ENCODE measurements at regions not wholly inside any gene's neighbourhood (a gene's known extent, or its start where the extent isn't known, plus 50 kb on each side); places are given as distances from the start of the nearest gene placed in this dataset.

DNA sequence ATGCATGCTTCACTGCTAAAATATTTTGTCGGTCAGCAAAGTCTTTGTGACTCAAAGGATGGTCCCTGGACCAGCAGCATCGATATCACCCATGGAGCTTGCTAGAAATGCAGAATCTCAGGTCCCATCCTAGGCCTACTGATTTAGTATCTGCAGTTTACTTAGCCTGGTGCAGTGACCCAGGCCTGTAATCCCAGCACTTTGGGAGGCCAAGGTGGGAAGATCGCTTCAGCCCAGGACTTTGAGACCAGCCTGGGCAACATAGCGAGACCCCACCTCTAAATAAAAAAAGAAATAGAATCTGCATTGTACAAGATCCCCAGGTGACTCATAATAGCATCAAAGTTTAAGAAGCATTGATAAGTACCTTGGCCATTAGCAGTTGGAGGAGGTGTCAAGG, 248.7 kb downstream of the CD83 start:
- Histone ChIP-seq H3K27me3 (no peaks in the 10 kb centered on the region), H2AFZ (no peak overlapping the region), H3K27ac (no peak overlapping the region), H3K4me3 (no peak overlapping the region), H3K4me2 (no peak overlapping the region), H4K20me1 (ENCODE audit: insufficient read depth, poor library complexity, severe bottlenecking) (no peaks in the 10 kb centered on the region), H3K9me3 (ENCODE audit: low read depth) (no peaks in the 10 kb centered on the region), H3K36me3 (replicated peaks; ENCODE audit: insufficient read depth, low read depth) (no peaks in the 10 kb centered on the region), H3K9me2 (replicated peaks; ENCODE audit: insufficient read depth) (no peaks in the 10 kb centered on the region), H3K79me2 (no peaks in the 10 kb centered on the region), H3K4me1 (ENCODE audit: insufficient read depth) (no peaks in the 10 kb centered on the region)
- no peak for TF ChIP-seq EZH2phosphoT487 (IDR thresholded peaks at IDR 0.05; ENCODE audit: low read depth, severe bottlenecking, unreplicated experiment)
- TF ChIP-seq, protein P1, sequence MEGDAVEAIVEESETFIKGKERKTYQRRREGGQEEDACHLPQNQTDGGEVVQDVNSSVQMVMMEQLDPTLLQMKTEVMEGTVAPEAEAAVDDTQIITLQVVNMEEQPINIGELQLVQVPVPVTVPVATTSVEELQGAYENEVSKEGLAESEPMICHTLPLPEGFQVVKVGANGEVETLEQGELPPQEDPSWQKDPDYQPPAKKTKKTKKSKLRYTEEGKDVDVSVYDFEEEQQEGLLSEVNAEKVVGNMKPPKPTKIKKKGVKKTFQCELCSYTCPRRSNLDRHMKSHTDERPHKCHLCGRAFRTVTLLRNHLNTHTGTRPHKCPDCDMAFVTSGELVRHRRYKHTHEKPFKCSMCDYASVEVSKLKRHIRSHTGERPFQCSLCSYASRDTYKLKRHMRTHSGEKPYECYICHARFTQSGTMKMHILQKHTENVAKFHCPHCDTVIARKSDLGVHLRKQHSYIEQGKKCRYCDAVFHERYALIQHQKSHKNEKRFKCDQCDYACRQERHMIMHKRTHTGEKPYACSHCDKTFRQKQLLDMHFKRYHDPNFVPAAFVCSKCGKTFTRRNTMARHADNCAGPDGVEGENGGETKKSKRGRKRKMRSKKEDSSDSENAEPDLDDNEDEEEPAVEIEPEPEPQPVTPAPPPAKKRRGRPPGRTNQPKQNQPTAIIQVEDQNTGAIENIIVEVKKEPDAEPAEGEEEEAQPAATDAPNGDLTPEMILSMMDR (IDR thresholded peaks at IDR 0.05; ENCODE audit: poor library complexity) = no peak
- no peak for TF ChIP-seq EZH2 (IDR thresholded peaks at IDR 0.05; ENCODE audit: borderline replicate concordance)
- no peak for DNase-seq (ENCODE audit: low spot score)
- 98% methylated on average over 4 of the region's 4 CpGs for WGBS (ENCODE audit: low lambda C conversion rate, missing lambda C conversion rate)

DNA sequence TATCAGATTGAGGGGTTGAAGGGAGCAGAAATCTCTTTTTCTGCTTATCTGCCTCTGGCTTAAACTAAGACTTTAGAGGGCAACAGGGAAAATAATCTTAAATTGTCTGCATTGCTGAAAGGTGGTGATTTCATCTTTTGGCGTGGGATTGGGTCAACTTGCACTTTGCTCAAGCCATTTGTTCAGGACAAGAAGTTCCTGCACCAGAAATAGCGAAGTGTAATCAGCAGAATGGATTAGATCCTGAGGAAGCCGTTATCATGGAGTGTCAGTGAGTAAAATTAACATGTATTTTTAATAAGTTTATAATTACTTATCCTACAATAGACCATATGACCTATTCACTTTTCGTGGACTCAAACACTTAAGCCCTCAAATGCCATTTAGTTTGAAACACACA, 249.3 kb downstream of the CD83 start:
- Histone ChIP-seq H3K4me1 (ENCODE audit: insufficient read depth) (no peaks in the 10 kb centered on the region), H3K36me3 (replicated peaks; ENCODE audit: insufficient read depth, low read depth) (no peaks in the 10 kb centered on the region), H3K27ac (no peak overlapping the region), H2AFZ (no peak overlapping the region), H3K9me2 (replicated peaks; ENCODE audit: insufficient read depth) (no peaks in the 10 kb centered on the region), H3K4me3 (no peak overlapping the region), H3K4me2 (no peak overlapping the region), H3K9me3 (ENCODE audit: low read depth) (no peaks in the 10 kb centered on the region), H3K79me2 (no peaks in the 10 kb centered on the region), H4K20me1 (ENCODE audit: insufficient read depth, poor library complexity, severe bottlenecking) (no peaks in the 10 kb centered on the region), H3K27me3 (no peaks in the 10 kb centered on the region)
- peak; percentile 10 for DNase-seq (ENCODE audit: low spot score)
- WGBS (ENCODE audit: low lambda C conversion rate, missing lambda C conversion rate) = 72% methylated on average over 4 of the region's 4 CpGs
- no peak for TF ChIP-seq EZH2phosphoT487 (IDR thresholded peaks at IDR 0.05; ENCODE audit: low read depth, severe bottlenecking, unreplicated experiment)
- no peak for TF ChIP-seq EZH2 (IDR thresholded peaks at IDR 0.05; ENCODE audit: borderline replicate concordance)
- TF ChIP-seq, protein P1 (IDR thresholded peaks at IDR 0.05; ENCODE audit: poor library complexity) = no peak

DNA sequence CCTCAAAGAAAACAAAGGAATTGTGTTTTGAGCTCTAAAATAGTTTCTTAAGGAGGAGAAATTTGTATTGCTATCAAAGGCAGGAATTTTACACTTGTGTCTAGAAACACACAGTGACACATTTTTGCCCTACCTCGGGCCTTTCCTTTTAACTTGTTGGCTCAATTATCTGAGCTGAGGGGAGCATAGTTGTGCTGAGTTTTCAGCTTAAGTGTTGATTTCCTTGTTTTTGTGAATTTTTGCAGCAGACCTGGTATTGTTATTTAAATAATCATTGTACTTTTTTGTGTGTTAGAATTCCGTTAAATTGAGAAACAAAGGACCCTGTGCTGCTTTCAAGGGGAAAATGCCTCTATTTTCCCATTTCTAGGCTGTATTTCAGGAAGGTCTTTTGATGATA, 249.7 kb downstream of the CD83 start:
- H3K4me2 ChIP-seq = no peak overlapping the region
- no peaks in the 10 kb centered on the region for H3K9me3 ChIP-seq (ENCODE audit: low read depth)
- no peaks in the 10 kb centered on the region for H4K20me1 ChIP-seq (ENCODE audit: insufficient read depth, poor library complexity, severe bottlenecking)
- H3K9me2 ChIP-seq (replicated peaks; ENCODE audit: insufficient read depth) = no peaks in the 10 kb centered on the region
- no peak overlapping the region for H3K4me3 ChIP-seq
- WGBS (ENCODE audit: low lambda C conversion rate, missing lambda C conversion rate) = 77% methylated on average over 2 of the region's 2 CpGs
- H3K36me3 ChIP-seq (replicated peaks; ENCODE audit: insufficient read depth, low read depth) = no peaks in the 10 kb centered on the region
- no peak for DNase-seq (ENCODE audit: low spot score)
- H3K27ac ChIP-seq = no peak overlapping the region
- H2AFZ ChIP-seq = no peak overlapping the region
- no peaks in the 10 kb centered on the region for H3K27me3 ChIP-seq
- H3K79me2 ChIP-seq = no peaks in the 10 kb centered on the region
- TF ChIP-seq, protein P1 (IDR thresholded peaks at IDR 0.05; ENCODE audit: poor library complexity) = no peak
- TF ChIP-seq EZH2 (IDR thresholded peaks at IDR 0.05; ENCODE audit: borderline replicate concordance) (no peak), EZH2phosphoT487 (IDR thresholded peaks at IDR 0.05; ENCODE audit: low read depth, severe bottlenecking, unreplicated experiment) (no peak)
- H3K4me1 ChIP-seq (ENCODE audit: insufficient read depth) = no peaks in the 10 kb centered on the region

DNA sequence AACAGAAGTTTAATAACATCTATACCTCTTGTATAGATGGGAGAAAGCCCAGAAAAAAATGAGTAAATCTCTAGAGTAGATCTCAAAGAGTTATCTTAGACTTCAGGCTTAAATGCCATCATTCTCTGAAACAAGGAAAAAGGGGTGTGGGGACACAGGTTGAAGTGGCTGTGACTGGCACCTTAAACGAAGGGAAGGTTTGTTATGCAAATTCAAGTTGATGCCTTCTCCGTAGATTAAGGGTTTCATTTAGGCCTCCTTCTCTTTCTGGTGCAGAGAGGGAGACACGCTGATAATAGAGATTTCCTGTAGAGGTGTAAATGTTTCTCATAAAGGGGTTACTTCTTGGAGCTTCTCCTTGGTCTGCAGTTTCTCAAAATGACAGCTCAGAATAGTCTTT, 252.1 kb downstream of the CD83 start:
- TF ChIP-seq EZH2 (IDR thresholded peaks at IDR 0.05; ENCODE audit: borderline replicate concordance) (no peak), EZH2phosphoT487 (IDR thresholded peaks at IDR 0.05; ENCODE audit: low read depth, severe bottlenecking, unreplicated experiment) (no peak)
- TF ChIP-seq, protein P1 (IDR thresholded peaks at IDR 0.05; ENCODE audit: poor library complexity) = no peak
- Histone ChIP-seq H3K9me3 (ENCODE audit: low read depth) (no peaks in the 10 kb centered on the region), H3K27me3 (no peaks in the 10 kb centered on the region), H3K79me2 (no peaks in the 10 kb centered on the region), H3K27ac (no peak overlapping the region), H2AFZ (no peak overlapping the region), H3K36me3 (replicated peaks; ENCODE audit: insufficient read depth, low read depth) (no peaks in the 10 kb centered on the region), H3K4me2 (no peak overlapping the region), H3K4me1 (ENCODE audit: insufficient read depth) (no peaks in the 10 kb centered on the region), H3K4me3 (no peak overlapping the region), H4K20me1 (ENCODE audit: insufficient read depth, poor library complexity, severe bottlenecking) (no peaks in the 10 kb centered on the region), H3K9me2 (replicated peaks; ENCODE audit: insufficient read depth) (no peaks in the 10 kb centered on the region)
- 68% methylated on average over 3 of the region's 3 CpGs for WGBS (ENCODE audit: low lambda C conversion rate, missing lambda C conversion rate)
- no peak for DNase-seq (ENCODE audit: low spot score)
